ENCODE measurements at regions not wholly inside any gene's neighbourhood (a gene's known extent, or its start where the extent isn't known, plus 50 kb on each side); places are given as distances from the start of the nearest gene placed in this dataset.

GRCh38 chr18:30920351-30920750, 122.2 kb downstream of the DSC3 start:
- H3K9me3 ChIP-seq (ENCODE audit: control insufficient read depth, insufficient read depth, low read depth, low read length): no peaks in the 10 kb centered on the region
- H3K4me1 ChIP-seq (ENCODE audit: control insufficient read depth, insufficient read depth, low read length): no peaks in the 10 kb centered on the region
- CTCF ChIA-PET: no interaction called here
- H3K27ac ChIP-seq (ENCODE audit: extremely low read depth, low read depth, low read length): no peak overlapping the region
- H3K36me3 ChIP-seq (ENCODE audit: control insufficient read depth in 2 of 2, insufficient read depth in 1 of 2, low read length in 2 of 2): no peaks in the 10 kb centered on the region
- TF ChIP-seq ZSCAN23 (tag by site-specific recombination; IDR thresholded peaks at IDR 0.05) (no peak), ZSCAN18 (tag by site-specific recombination; IDR thresholded peaks at IDR 0.05) (no peak), ZNF404 (tag by site-specific recombination; IDR thresholded peaks at IDR 0.05) (no peak)
- no peak overlapping the region for H3K4me3 ChIP-seq (ENCODE audit: low read depth, low read length)
- POLR2A ChIA-PET: no interaction called here

GRCh38 chr18:30917651-30918050, 124.9 kb downstream of the DSC3 start:
- ChIA-PET POLR2A (no interaction called here), CTCF (interaction anchor here (0.7 kb wide), 1 partner anchor 52 kb away, joined by 3 read pairs; no protein-coding TSS in a partner anchor)
- H3K9me3 ChIP-seq (ENCODE audit: control insufficient read depth, insufficient read depth, low read depth, low read length): no peaks in the 10 kb centered on the region

GRCh38 chr18:30915336-30915988, 127.1 kb downstream of the DSC3 start:
- H3K4me1 ChIP-seq (ENCODE audit: control insufficient read depth, insufficient read depth, low read length): no peaks in the 10 kb centered on the region
- H3K9me3 ChIP-seq (ENCODE audit: control insufficient read depth, insufficient read depth, low read depth, low read length): no peaks in the 10 kb centered on the region
- H3K36me3 ChIP-seq (ENCODE audit: control insufficient read depth in 2 of 2, insufficient read depth in 1 of 2, low read length in 2 of 2): no peaks in the 10 kb centered on the region
- ChIA-PET CTCF (interaction anchor here (1.1 kb wide), 1 partner anchor 42 kb away, joined by 3 read pairs; no protein-coding TSS in a partner anchor), POLR2A (no interaction called here)
- H3K4me3 ChIP-seq (ENCODE audit: low read depth, low read length): no peak overlapping the region
- no peak overlapping the region for H3K27ac ChIP-seq (ENCODE audit: extremely low read depth, low read depth, low read length)
- TF ChIP-seq ZNF24 (tag by site-specific recombination; IDR thresholded peaks at IDR 0.05) (no peak), ZNF140 (tag by site-specific recombination; IDR thresholded peaks at IDR 0.05) (no peak), ZNF677 (tag by site-specific recombination; IDR thresholded peaks at IDR 0.05) (no peak), ZNF157 (tag by site-specific recombination; IDR thresholded peaks at IDR 0.05) (no peak), ZNF341 (tag by site-specific recombination; IDR thresholded peaks at IDR 0.05; ENCODE audit: low read depth) (no peak), ZNF280C (tag by site-specific recombination; IDR thresholded peaks at IDR 0.05) (no peak), ZNF280D (tag by site-specific recombination; IDR thresholded peaks at IDR 0.05) (no peak), KLF16 (tag by site-specific recombination; IDR thresholded peaks at IDR 0.05) (no peak), GLI2 (tag by site-specific recombination; IDR thresholded peaks at IDR 0.05; ENCODE audit: borderline replicate concordance, low read depth) (no peak)

More at GRCh38 chr18:30917651-30918050, 124.9 kb downstream of the DSC3 start:
- Histone ChIP-seq H3K4me1 (ENCODE audit: control insufficient read depth, insufficient read depth, low read length) (no peaks in the 10 kb centered on the region), H3K4me3 (ENCODE audit: low read depth, low read length) (no peak overlapping the region), H3K27ac (ENCODE audit: extremely low read depth, low read depth, low read length) (no peak overlapping the region), H3K36me3 (ENCODE audit: control insufficient read depth in 2 of 2, insufficient read depth in 1 of 2, low read length in 2 of 2) (no peaks in the 10 kb centered on the region)
- no peak for TF ChIP-seq ZNF112 (tag by site-specific recombination; IDR thresholded peaks at IDR 0.05)
- no peak for TF ChIP-seq ZNF544 (tag by site-specific recombination; IDR thresholded peaks at IDR 0.05)
- TF ChIP-seq PRDM4 (tag by site-specific recombination; IDR thresholded peaks at IDR 0.05): no peak
- no peak for TF ChIP-seq ZNF114 (tag by site-specific recombination; IDR thresholded peaks at IDR 0.05)
- no peak for TF ChIP-seq AEBP2 (tag by site-specific recombination; IDR thresholded peaks at IDR 0.05; ENCODE audit: borderline replicate concordance)
- TF ChIP-seq ZNF610 (tag by site-specific recombination; IDR thresholded peaks at IDR 0.05; ENCODE audit: borderline replicate concordance): no peak
